Gastrocnemius medialis (tissue), 4 donors: ENCODE measurements at regions not wholly inside any gene's neighbourhood (a gene's known extent, or its start where the extent isn't known, plus 50 kb on each side); places are given as distances from the start of the nearest gene placed in this dataset.

Source experiments
- CTCF ChIP-seq, 5 experiments: fragments of 450-650 bp in 3 of 5; fragments of 200-600 bp in 2 of 5; sonication (generic) in 2 of 5; IDR thresholded peaks in 4 of 5; conservative IDR thresholded peaks in 1 of 5; 1 replicate in 4 of 5; 2 replicates in 1 of 5; pipeline ENCODE4 v1.5.1; 2016 to 2019; ENCODE audit warnings: antibody characterized with exemption in 5 of 5, mild to moderate bottlenecking in 3 of 5, moderate library complexity in 3 of 5
- POLR2A ChIP-seq, 2 donors: fragments of 450-650 bp; IDR thresholded peaks; one replicate each; pipeline ENCODE4 v1.6.1; 2017; ENCODE audit warnings: antibody characterized with exemption in 2 of 2, mild to moderate bottlenecking in 2 of 2, moderate library complexity in 2 of 2

- no peak for TF ChIP-seq CTCF (IDR thresholded peaks at IDR 0.05 in 4 of 5, conservative IDR thresholded peaks at IDR 0.05 in 1 of 5)
- TF ChIP-seq POLR2A (IDR thresholded peaks at IDR 0.05), result no peak
Measured at GRCh38 chr20:60466687-60467022, 508.4 kb downstream of the CDH26 start.
